SK-MEL-5 (cell line): ENCODE measurements at regions not wholly inside any gene's neighbourhood (a gene's known extent, or its start where the extent isn't known, plus 50 kb on each side); places are given as distances from the start of the nearest gene placed in this dataset.
"Not testable (repeated sequence)": the region's sequence is repeated elsewhere in the genome, so short reads cannot be mapped to it uniquely, and the experiment has no call there.

Experiments
- DNase-seq: peaks from one replicate; pipeline ENCODE4 v3.0.0-alpha.2; 2016; ENCODE audit warnings: low read depth, low spot score
- in situ Hi-C: cut with HindIII; loops from 2 replicates; pipeline ENCODE4 v1.10.0; 2016; ENCODE audit warnings: low sequenced_read_pairs, high pct_unique_total_duplicates, low pct_unique_long_range_greater_than_20kb

- in situ Hi-C loops: no loop called here
- DNase-seq: no peak
Observed at GRCh38 chr2:5173876-5174535, 518.2 kb upstream of the SOX11 start.

- DNase-seq: no peak
- in situ Hi-C loops: no loop called here
Observed at GRCh38 chr2:5175231-5175630, 517.0 kb upstream of the SOX11 start.

GRCh38 chr2:5176764-5177163 lies 515.4 kb upstream of the SOX11 start:
- no peak for DNase-seq
- in situ Hi-C loops: no loop called here

- in situ Hi-C loops: no loop called here
- no peak for DNase-seq
Observed at GRCh38 chr2:5183031-5183430, 509.2 kb upstream of the SOX11 start.

- no peak for DNase-seq
- in situ Hi-C loops: no loop called here
Observed at GRCh38 chr2:5187283-5187682, 504.9 kb upstream of the SOX11 start.

GRCh38 chr2:5188636-5189035 lies 503.5 kb upstream of the SOX11 start:
- in situ Hi-C loops: no loop called here
- DNase-seq: no peak

GRCh38 chr2:5190023-5190422 lies 502.2 kb upstream of the SOX11 start:
- DNase-seq: no peak
- in situ Hi-C loops: no loop called here

GRCh38 chr2:5195636-5196035 lies 496.5 kb upstream of the SOX11 start:
- in situ Hi-C loops: no loop called here
- no peak for DNase-seq

GRCh38 chr2:5203134-5203755 lies 488.9 kb upstream of the SOX11 start:
- DNase-seq: no peak
- in situ Hi-C loops: no loop called here

GRCh38 chr2:5206742-5207141 lies 485.4 kb upstream of the SOX11 start:
- DNase-seq, in situ Hi-C loops: not testable (repeated sequence)

- in situ Hi-C loops: no loop called here
- no peak for DNase-seq
Observed at GRCh38 chr2:5215989-5216607, 476.1 kb upstream of the SOX11 start.

GRCh38 chr2:5227062-5227699 lies 465.0 kb upstream of the SOX11 start:
- no peak for DNase-seq
- in situ Hi-C loops: no loop called here

- in situ Hi-C loops: no loop called here
Observed at GRCh38 chr2:5229574-5229973, 462.6 kb upstream of the SOX11 start.

GRCh38 chr2:5230444-5230843 lies 461.7 kb upstream of the SOX11 start:
- no peak for DNase-seq
- in situ Hi-C loops: no loop called here

More at GRCh38 chr2:5229574-5229973, 462.6 kb upstream of the SOX11 start:
- DNase-seq: no peak

GRCh38 chr2:5230855-5231254 lies 461.3 kb upstream of the SOX11 start:
- in situ Hi-C loops: no loop called here
- DNase-seq: no peak

- in situ Hi-C loops: no loop called here
Observed at GRCh38 chr2:5231287-5231686, 460.9 kb upstream of the SOX11 start.

GRCh38 chr2:5234563-5234962 lies 457.6 kb upstream of the SOX11 start:
- no peak for DNase-seq
- in situ Hi-C loops: no loop called here

More at GRCh38 chr2:5231287-5231686, 460.9 kb upstream of the SOX11 start:
- no peak for DNase-seq

- in situ Hi-C loops: no loop called here
- no peak for DNase-seq
Observed at GRCh38 chr2:5235701-5236100, 456.5 kb upstream of the SOX11 start.

- in situ Hi-C loops: no loop called here
- no peak for DNase-seq
Observed at GRCh38 chr2:5236249-5236648, 455.9 kb upstream of the SOX11 start.
